H1 (cell line): ENCODE measurements at regions not wholly inside any gene's neighbourhood (a gene's known extent, or its start where the extent isn't known, plus 50 kb on each side); places are given as distances from the start of the nearest gene placed in this dataset.

Source experiments
- BRCA1 ChIP-seq: IDR thresholded peaks from 2 replicates; pipeline ENCODE4 v1.6.1; 2012; ENCODE audit warnings: low read depth, low read length, improper control_type of control experiment
- CTBP2 ChIP-seq: IDR thresholded peaks from 2 replicates; pipeline ENCODE4 v1.7.0; 2011; ENCODE audit warnings: borderline replicate concordance, mild to moderate bottlenecking, moderate library complexity, mixed read lengths, low read length; ENCODE audit not compliant: insufficient read depth, insufficient read length
- EGR1 ChIP-seq: IDR thresholded peaks from 2 replicates; pipeline ENCODE4 v1.6.1; 2011; ENCODE audit warnings: low read depth, low read length, borderline replicate concordance
- HDAC2 ChIP-seq, 2 experiments: fragments of 300-600 bp in 1 of 2; sonication (generic) in 1 of 2; IDR thresholded peaks; 2 replicates each; pipeline ENCODE4 v1.6.1; 2011 to 2012; ENCODE audit warnings: low read depth in 2 of 2, low read length in 2 of 2, mild to moderate bottlenecking in 2 of 2, moderate library complexity in 2 of 2, borderline replicate concordance in 1 of 2, inconsistent platforms in 1 of 2
- JUND ChIP-seq: IDR thresholded peaks from 2 replicates; pipeline ENCODE4 v1.6.1; 2011; ENCODE audit warnings: mild to moderate bottlenecking, improper control_type of control experiment, low read length
- KDM4A ChIP-seq: IDR thresholded peaks from one replicate; pipeline ENCODE4 v1.7.1; 2012; ENCODE audit warnings: low read depth, mild to moderate bottlenecking, moderate library complexity, low read length, inconsistent platforms; ENCODE audit not compliant: severe bottlenecking
- RAD21 ChIP-seq, 2 experiments: IDR thresholded peaks in 1 of 2; conservative IDR thresholded peaks in 1 of 2; 2 replicates each; pipeline ENCODE4 v1.6.1; 2011; ENCODE audit warnings: low read depth in 2 of 2, low read length in 2 of 2, improper control_type of control experiment in 1 of 2, inconsistent platforms in 1 of 2, mild to moderate bottlenecking in 1 of 2, moderate library complexity in 1 of 2
- RXRA ChIP-seq: IDR thresholded peaks from 2 replicates; pipeline ENCODE4 v1.6.1; 2011; ENCODE audit warnings: low read depth, mild to moderate bottlenecking, low read length, moderate library complexity; ENCODE audit not compliant: insufficient read depth
- SAP30 ChIP-seq: fragments of 300-600 bp; sonication (generic); IDR thresholded peaks from 2 replicates; pipeline ENCODE4 v1.7.1; 2012; ENCODE audit warnings: low read length, moderate library complexity, mild to moderate bottlenecking, inconsistent platforms; ENCODE audit not compliant: insufficient read depth, insufficient replicate concordance
- SIN3A ChIP-seq, 2 experiments: IDR thresholded peaks in 1 of 2; conservative IDR thresholded peaks in 1 of 2; 2 replicates each; pipeline ENCODE4 v1.6.1; 2011 to 2012; ENCODE audit warnings: low read length in 2 of 2, improper control_type of control experiment in 1 of 2, low read depth in 1 of 2, mild to moderate bottlenecking in 1 of 2
- SIRT6 ChIP-seq: IDR thresholded peaks from one replicate; pipeline ENCODE4 v1.7.1; 2012; ENCODE audit warnings: low read length, inconsistent platforms
- SP2 ChIP-seq: IDR thresholded peaks from 2 replicates; pipeline ENCODE4 v1.6.1; 2012; ENCODE audit warnings: mild to moderate bottlenecking, low read length, inconsistent platforms
- TF ChIP-seq, protein P1 (sequence below): IDR thresholded peaks from 2 replicates; pipeline ENCODE4 v1.6.1; 2012; ENCODE audit warnings: low read length, inconsistent platforms

GRCh38 chr1:20430355-20431175, 55.4 kb downstream of the CAMK2N1 start (continued):
- TF ChIP-seq SIN3A (conservative IDR thresholded peaks at IDR 0.05 in 1 of 2, IDR thresholded peaks at IDR 0.05 in 1 of 2; ENCODE audit: low read depth in 1 of 2, low read length in 2 of 2) (peak in 1 of 2 experiments; percentile 48; a peak in 1 of 4 replicates), KDM4A (no peak), SP2 (no peak), RAD21 (IDR thresholded peaks at IDR 0.05 in 1 of 2, conservative IDR thresholded peaks at IDR 0.05 in 1 of 2; ENCODE audit: low read depth in 2 of 2, low read length in 2 of 2) (peak; percentile 96 to 98), SAP30 (no peak), CTBP2 (peak; percentile 75), BRCA1 (no peak), RXRA (0 out of 2 replicates have a peak, but pooled peaks have one; percentile 45), SIRT6 (no peak), HDAC2 (IDR thresholded peaks at IDR 0.05; ENCODE audit: borderline replicate concordance in 1 of 2, low read depth in 2 of 2, low read length in 2 of 2) (0 out of 4 replicates have a peak, but pooled peaks of 1 of the 2 experiments have one; percentile 45), EGR1 (peak; percentile 76), JUND (0 out of 2 replicates have a peak, but pooled peaks have one; percentile 47)
- TF ChIP-seq, protein P1, sequence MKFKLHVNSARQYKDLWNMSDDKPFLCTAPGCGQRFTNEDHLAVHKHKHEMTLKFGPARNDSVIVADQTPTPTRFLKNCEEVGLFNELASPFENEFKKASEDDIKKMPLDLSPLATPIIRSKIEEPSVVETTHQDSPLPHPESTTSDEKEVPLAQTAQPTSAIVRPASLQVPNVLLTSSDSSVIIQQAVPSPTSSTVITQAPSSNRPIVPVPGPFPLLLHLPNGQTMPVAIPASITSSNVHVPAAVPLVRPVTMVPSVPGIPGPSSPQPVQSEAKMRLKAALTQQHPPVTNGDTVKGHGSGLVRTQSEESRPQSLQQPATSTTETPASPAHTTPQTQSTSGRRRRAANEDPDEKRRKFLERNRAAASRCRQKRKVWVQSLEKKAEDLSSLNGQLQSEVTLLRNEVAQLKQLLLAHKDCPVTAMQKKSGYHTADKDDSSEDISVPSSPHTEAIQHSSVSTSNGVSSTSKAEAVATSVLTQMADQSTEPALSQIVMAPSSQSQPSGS = no peak
